Fibroblast of skin of left biceps (primary cell): ENCODE measurements at regions not wholly inside any gene's neighbourhood (a gene's known extent, or its start where the extent isn't known, plus 50 kb on each side); places are given as distances from the start of the nearest gene placed in this dataset.

Experiments
- DNase-seq, 2 experiments: peaks; one replicate each; pipeline ENCODE4 v3.0.0-alpha.2; 2013; ENCODE audit warnings: low read depth in 2 of 2

DNA sequence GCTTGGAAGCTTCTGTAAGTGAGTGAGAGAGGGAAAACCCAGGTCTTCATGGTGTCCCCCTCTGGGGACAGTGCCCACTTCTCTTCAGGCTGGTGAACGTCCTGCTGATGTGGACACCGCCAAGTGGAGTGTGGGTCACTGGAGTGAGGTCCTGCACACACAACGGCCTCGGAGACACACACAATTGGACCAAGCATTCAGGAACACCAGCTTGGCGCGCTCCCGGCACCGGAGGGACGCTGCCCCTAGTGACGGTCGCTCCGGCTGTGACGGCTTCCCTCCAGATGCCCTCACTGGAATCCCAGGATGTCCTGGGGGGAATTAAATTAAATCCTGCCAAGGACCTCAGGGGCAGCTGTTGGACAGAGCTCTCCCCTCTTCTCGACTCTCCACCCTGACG, 123.1 kb downstream of the ZNF664 start:
- no peak for DNase-seq

DNA sequence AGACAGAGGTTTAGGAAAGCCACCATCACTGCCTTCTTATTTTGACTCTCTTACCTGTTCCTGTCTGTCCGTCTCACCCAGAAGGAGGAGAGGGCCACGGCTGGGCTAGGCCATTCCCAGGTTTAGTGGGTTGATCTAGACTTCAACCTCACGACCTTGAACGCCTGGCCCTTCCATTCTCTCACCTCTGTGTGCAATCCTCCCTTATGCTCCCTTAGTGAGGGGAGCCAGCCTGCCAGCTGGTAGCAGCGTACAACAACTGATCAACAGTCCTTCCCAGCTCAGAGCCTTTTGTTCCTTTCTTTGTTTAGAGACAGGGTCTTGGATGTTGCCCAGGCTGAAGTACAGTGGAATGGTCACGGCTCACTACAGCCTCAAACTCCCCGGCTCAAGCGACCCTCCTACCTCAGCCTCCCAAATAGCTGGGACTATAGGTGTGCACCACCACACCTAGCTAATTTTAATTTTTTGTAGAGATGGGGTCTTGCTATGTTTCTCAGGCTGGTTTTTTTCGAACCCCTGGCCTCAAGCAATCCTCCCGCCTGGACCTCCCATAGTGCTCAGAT, 123.9 kb downstream of the ZNF664 start:
- no peak for DNase-seq

GRCh38 chr12:124097701-124098100, 124.7 kb downstream of the ZNF664 start:
- DNase-seq: no peak

- DNase-seq: no peak
Observed at GRCh38 chr12:124098101-124098757, 125.2 kb downstream of the ZNF664 start.

- no peak for DNase-seq
Observed at GRCh38 chr12:124098887-124099286, 125.9 kb downstream of the ZNF664 start.

DNA sequence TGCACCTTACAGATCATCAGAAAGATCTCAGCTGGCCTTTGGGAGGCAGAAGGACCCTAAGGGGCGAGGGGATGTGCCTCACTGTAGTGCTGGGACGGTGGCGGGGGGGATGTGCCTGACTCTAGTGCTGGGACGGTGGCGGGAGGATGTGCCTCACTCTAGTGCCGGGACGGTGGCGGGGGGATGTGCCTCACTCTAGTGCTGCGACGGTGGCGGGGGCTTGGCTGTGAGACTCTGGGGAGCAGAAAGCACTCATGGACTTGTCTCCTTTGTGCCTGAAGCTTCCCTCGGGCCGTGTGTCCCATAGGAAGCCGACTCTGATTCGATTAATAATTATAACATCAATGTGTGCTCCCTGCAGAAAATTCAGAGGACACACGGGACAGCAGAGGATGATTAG, 126.6 kb downstream of the ZNF664 start:
- no peak for DNase-seq

DNA sequence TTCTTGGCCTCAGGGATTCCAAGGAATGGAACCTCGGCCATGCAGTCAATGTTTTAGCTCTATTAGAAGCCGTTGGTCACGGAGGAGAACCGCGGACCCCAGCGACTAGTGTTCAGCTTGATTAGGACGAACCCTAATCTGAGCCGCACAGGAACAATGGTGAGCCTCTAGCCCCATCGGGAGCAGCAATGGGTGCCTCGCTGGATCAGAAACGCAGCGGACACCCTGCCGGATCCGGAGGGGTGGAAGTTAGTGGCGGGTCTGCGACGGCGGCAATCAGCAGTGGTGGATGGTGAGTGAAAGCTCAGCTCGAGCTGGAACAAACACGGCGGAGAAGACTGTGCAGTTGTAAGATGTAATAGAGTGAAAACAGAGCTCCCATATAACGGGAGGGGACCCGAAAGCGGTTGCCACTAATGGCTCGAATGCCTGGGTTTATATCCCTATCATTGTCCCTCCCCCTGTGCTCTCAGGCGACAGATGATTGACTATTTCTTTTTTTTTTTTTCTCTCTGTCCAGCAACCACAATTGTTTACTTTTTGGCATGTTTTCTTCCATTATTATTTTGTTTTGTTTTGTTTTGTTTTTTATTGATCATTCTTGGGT, 127.7 kb downstream of the ZNF664 start:
- no peak for DNase-seq

- DNase-seq: no peak
Observed at GRCh38 chr12:124105546-124105945, 132.5 kb downstream of the ZNF664 start.

DNA sequence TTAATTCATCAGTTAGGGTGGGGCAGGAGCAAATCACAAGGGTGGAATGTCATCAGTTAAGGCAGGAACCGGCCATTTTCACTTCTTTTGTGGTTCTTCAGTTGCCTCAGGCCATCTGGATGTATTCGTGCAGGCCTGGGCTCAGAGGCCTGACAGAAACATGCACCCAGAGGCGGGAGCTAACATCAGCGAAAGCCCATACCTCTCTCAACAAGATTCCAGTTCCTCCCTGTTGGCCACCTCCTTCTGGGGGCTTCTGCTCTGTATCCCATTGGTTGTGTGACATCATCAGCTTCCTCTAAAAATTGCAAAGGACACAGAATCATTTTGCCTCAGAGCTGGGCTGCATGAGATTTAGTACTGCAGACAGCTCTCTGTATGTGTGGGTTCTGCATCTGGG, 134.3 kb downstream of the ZNF664 start:
- DNase-seq: no peak

DNA sequence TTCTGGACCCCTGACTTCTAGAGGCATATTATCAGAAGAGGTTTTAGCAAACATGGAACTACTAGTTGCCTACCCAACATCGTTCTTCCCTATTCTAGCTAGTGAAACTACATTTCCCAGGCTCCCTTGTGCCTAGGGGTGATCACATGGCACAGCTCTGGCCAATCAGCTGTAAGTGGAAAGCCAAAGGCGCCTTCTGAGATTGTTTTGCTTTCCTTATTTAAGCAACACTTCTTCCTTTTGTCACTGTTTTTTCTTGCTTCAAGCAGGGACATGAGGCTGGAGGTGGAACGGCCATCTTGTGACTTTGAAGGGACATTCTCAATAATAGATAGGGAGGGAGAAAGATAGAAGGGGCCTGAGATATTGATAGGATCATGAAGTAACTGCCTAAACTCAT, 136.7 kb downstream of the ZNF664 start:
- no peak for DNase-seq

GRCh38 chr12:124110372-124110883, 137.4 kb downstream of the ZNF664 start:
- DNase-seq: no peak

DNA sequence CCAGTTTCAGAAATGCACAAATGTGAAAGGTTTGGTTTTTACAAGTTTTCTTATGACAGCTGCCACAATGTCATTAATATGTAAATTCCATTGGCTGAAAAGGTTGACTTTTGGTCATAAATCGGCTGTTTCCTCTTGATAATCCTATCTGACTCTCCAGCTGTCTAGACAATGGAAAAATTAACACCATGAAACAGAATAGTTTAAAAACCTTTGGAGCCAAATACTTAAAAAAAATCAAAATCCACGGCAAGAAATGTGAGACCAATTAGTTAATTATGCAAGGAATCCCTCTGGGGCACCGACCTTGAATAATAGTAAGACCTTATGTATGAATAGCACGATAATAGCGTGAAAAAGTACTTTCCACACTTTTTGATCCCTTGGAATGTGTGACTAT, 138.0 kb downstream of the ZNF664 start:
- no peak for DNase-seq

DNA sequence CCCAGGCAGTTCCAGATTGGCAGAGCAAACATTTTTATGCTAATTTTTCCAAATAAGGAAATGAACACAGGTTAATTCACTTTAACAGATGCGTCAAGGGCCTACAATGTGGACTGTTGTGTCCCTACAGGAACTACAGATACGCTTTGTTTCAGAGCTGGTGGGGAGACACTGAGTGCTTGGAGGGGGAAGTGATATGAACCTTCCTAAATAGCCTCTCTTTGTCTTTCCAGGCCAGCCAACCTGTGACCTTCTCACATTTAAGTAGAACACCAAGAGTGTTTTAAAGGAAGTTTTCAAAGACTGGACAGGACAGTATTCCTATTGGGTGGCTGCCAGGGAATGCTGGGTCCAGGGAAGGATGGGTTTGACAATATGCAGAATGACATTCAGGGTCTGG, 141.3 kb downstream of the ZNF664 start:
- DNase-seq: no peak

- no peak for DNase-seq
Observed at GRCh38 chr12:124115496-124115895, 142.5 kb downstream of the ZNF664 start.

DNA sequence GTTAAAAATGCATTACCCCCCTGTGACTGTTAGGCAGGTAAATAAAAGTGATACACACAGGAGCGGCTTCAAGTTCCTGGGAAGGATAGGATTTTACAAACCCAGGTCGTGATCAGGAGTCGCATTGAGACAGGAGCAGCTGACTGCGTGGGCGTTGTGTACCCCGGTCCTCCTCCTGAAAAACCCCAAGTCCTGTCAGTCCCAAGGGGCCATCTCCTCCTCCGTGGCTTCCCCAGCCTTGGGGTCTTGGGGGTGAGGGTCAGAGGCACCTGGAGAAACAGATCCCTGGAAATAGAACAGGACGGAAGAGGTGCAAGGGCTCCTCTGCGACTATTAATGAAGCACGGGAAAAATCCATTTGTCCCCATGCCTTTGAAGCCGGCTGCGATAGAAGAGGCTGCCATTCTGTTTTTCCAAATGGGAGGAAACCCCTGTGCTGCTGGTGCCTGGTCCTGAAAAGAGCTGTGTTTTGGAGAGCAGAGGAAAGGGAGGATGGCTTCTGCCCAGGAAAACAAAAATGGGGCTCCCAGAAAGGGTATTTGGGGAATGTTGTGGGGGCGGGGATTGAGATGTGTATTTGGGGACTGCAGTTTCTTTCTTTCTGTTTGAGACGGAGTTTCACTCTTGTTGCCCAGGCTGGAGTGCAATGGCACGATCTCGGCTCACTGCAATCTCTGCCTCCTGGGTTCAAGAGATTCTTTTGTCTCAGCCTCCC, 143.1 kb downstream of the ZNF664 start:
- DNase-seq: no peak

DNA sequence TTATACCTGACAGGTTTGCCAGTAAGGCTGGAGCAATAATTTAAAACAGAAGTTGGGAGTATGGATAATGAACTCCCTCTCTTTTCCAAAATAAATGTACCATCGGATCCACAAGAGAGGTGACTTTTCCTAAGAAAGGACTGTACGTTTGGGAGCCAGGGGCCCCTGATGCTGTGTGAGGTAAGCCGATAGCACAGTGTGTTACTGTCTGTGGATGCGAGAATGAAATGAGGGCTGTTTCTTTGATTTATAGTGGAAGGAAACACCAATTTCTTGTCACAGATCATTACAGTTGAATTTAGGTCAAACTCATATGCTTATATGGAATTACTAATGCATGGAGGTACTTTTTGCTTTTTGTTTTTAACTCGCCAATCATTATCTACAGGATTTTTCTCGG, 147.7 kb downstream of the ZNF664 start:
- no peak for DNase-seq

GRCh38 chr12:124122722-124123121, 149.7 kb downstream of the ZNF664 start:
- no peak for DNase-seq

DNA sequence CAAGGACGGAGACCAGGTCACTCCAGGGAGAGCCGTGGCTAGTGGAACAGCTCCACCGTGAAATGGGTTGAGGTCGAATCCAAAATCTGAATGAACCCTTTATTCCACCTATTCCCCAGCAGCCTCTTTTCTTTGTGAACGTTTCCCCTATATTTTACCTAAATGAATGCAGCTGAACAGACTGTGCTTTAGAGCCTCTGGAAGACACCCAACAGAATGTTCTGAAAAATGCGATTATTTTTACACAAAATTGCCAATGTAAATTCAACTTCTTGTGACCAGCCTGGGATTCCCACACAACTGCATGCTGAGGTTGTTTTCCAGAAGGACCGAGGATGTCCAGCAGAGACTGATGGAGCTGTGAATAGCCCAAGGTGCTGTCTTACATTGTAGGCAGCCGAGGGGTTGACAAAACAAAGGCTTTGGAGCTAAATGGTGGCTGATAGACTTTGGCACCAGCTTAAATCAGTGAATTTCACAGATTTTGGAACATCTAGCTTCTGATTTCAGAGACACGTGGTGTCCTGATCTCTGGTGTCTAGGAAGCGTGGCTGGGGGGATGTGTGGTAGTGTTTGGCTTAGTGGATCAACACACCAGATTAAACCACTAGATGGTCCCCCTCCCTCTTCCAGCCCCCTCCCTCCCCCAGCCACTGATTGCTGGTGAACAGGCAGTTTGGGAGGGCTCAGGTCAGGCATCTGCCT, 150.4 kb downstream of the ZNF664 start:
- no peak for DNase-seq

DNA sequence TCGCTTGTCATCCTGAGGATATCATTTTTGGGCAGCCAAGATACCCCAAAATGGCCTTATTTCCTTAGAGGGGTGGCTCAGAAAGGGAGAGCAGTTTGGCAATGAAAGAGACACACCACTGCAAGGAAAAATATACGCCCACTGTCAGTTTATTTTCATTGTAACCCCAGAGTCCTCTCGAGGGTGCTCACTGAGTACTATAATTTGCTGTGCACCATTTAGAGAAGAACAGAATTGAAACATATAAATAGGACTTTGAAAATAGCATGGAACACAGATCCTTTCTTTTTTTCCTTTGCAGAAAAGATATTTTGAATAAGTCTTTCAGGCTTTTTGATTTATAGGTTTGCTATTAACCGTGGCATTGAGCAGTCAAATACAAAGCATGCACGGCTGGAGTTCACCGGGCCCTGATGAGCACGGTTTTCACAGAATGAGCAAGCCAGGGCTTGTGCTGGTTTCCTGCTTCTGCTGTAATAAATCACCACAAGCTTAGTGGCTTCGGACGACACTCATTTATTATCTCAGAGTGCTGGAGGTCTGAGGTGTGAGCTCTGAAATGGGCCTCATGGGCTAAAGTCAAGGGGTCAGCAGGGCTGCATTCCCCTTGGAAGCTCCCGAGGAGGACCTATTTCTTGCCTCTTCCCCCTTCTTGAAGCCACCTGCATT, 152.3 kb downstream of the ZNF664 start:
- no peak for DNase-seq

DNA sequence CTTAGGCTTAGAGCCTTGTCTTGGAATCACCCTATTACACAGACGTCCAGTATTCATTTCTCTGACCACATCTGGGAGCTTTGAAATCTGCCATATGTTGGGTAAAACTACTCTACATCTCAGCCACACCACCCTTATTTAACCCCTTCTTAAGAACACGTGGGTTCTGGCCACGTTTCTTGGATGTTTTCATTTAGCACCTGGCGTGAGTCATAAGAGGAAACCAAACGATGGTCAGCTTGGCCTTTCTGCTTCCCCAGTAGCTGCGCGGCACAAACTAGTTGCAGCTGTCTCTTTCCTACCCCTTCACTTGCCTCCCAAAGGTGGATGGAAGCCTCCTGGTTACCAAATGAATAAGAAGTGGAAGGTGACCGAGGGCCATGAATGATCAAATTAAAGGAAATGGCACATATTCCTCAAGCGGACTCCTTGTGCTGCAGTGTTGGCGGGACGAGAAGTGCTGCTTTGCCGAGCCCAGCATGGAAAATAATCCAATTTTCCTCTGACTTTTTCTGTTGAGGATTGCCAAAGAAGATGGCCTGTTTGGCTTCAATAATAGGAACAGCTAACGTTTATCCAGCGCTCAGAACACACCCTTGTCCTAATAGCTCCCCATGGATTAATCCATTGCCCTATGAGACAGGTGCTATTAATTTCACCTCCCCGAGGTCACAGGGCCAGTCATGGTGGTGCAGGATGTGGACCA, 154.1 kb downstream of the ZNF664 start:
- DNase-seq: no peak

DNA sequence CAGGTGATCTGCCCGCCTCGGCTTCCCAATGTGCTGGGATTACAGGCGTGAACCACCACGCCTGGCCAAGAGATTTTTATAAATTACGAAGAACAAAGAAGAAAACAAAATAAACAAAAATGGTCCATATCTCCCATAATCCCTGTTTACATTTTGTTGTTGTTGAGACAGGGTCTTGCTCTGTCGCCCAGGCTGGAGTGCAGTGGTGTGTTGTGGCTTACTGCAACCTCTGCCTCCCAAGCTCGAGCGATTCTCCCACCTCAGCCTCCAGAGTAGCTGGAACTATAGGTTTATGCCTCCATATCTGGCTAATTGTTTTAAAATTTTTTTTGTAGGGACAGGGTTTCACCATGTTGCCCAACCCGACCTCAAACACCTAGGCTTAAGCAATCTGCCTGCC, 156.1 kb downstream of the ZNF664 start:
- no peak for DNase-seq
